Tibial artery (tissue), 4 donors: ENCODE measurements at regions not wholly inside any gene's neighbourhood (a gene's known extent, or its start where the extent isn't known, plus 50 kb on each side); places are given as distances from the start of the nearest gene placed in this dataset.

Source experiments
- DNase-seq, 2 donors: peaks; one replicate each; pipeline ENCODE4 v3.0.0-alpha.2; 2019
- H3K27ac ChIP-seq, 2 donors: fragments of 200-600 bp; sonication (generic) in 1 of 2; 1 replicate in 1 of 2; 2 replicates in 1 of 2; pipeline ENCODE4 v1.5.1; 2018 to 2019; ENCODE audit warnings: mild to moderate bottlenecking in 1 of 2
- H3K27me3 ChIP-seq, 2 donors: fragments of 200-600 bp; sonication (generic) in 1 of 2; one replicate each; pipeline versions ENCODE4 v1.5.1 to v1.6.0; 2016 to 2019
- H3K36me3 ChIP-seq, 3 donors: fragments of 200-600 bp; sonication (generic) in 2 of 3; one replicate each; pipeline ENCODE4 v1.5.1; 2016 to 2019; ENCODE audit warnings: mild to moderate bottlenecking in 2 of 3
- H3K4me1 ChIP-seq, 4 donors: fragments of 200-600 bp; sonication (generic) in 2 of 4; 1 replicate in 3 of 4; 2 replicates in 1 of 4; pipeline ENCODE4 v1.5.1; 2016 to 2019
- H3K4me3 ChIP-seq, 2 donors: fragments of 200-600 bp; sonication (generic) in 1 of 2; 1 replicate in 1 of 2; 2 replicates in 1 of 2; pipeline ENCODE4 v1.5.1; 2018 to 2019; ENCODE audit warnings: mild to moderate bottlenecking in 2 of 2
- H3K9me3 ChIP-seq, 3 donors: fragments of 200-600 bp; sonication (generic) in 1 of 3; one replicate each; pipeline ENCODE4 v1.5.1; 2016 to 2019
- intact Hi-C: fragments of 100-400 bp; cut with DNase I; formaldehyde crosslinking; loops from one replicate; pipeline ENCODE4 v1.15.0; 2023; ENCODE audit warnings: low total_unique reads
- TF ChIP-seq, protein P1 (sequence below), 2 experiments: fragments of 200-600 bp in 1 of 2; fragments of 450-650 bp in 1 of 2; IDR thresholded peaks; one replicate each; pipeline ENCODE4 v1.5.1; 2017 to 2019; ENCODE audit warnings: antibody characterized with exemption in 2 of 2, mild to moderate bottlenecking in 1 of 2, moderate library complexity in 1 of 2

DNA sequence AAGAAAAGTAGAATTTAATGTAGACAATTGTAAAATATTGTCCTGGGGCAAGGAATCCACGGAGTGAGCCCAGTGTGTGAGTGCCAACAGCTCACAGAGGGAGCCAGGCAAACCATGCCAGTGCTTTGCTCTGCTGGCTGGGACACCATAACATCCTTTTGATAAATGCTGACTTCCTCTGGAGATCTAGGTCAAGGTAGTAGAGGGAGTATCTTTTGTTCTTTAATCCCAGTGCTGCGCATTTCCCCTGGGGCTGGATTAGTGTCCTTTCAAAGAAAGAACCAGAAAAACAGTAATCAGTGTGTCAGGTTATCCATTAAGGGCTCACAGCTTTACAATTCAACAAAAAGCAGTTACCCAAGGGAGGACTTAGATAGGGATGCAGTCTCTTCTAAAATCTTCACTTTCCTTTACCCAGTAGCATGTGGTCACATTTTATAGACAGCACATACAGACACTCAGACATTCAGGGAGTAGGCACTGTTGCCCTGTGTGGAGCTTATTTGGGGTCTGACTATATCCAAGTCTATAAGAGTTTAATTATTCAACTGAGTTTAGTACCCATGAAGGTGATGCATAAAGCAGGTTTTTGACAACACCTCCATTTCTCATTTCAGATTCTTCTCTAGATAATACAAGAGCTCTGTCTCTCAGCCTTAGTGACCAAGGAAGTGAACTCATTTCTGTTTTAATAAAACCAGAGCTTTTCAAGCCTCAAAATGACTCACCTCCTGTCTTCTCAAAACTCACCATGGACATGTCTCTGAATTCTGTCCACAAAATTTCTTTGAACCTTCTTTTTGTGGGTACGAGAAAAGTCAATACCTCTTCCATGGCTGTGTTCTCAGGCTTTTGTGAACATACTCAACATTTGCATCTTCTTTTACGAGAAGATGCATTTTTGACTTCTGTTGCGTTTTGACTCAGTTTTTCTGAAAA lies 215.3 kb downstream of the BRINP2 start:
- no peaks in the 10 kb centered on the region for H3K36me3 ChIP-seq
- intact Hi-C loops: no loop called here
- TF ChIP-seq, protein P1, sequence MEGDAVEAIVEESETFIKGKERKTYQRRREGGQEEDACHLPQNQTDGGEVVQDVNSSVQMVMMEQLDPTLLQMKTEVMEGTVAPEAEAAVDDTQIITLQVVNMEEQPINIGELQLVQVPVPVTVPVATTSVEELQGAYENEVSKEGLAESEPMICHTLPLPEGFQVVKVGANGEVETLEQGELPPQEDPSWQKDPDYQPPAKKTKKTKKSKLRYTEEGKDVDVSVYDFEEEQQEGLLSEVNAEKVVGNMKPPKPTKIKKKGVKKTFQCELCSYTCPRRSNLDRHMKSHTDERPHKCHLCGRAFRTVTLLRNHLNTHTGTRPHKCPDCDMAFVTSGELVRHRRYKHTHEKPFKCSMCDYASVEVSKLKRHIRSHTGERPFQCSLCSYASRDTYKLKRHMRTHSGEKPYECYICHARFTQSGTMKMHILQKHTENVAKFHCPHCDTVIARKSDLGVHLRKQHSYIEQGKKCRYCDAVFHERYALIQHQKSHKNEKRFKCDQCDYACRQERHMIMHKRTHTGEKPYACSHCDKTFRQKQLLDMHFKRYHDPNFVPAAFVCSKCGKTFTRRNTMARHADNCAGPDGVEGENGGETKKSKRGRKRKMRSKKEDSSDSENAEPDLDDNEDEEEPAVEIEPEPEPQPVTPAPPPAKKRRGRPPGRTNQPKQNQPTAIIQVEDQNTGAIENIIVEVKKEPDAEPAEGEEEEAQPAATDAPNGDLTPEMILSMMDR (IDR thresholded peaks at IDR 0.05): no peak
- no peak for DNase-seq
- no peak overlapping the region for H3K4me3 ChIP-seq
- no peak overlapping the region for H3K27ac ChIP-seq
- H3K4me1 ChIP-seq: no peaks in the 10 kb centered on the region
- no peaks in the 10 kb centered on the region for H3K9me3 ChIP-seq
- H3K27me3 ChIP-seq: peaks cover 0 to 3% of the 10 kb centered on the region in 2 donors

DNA sequence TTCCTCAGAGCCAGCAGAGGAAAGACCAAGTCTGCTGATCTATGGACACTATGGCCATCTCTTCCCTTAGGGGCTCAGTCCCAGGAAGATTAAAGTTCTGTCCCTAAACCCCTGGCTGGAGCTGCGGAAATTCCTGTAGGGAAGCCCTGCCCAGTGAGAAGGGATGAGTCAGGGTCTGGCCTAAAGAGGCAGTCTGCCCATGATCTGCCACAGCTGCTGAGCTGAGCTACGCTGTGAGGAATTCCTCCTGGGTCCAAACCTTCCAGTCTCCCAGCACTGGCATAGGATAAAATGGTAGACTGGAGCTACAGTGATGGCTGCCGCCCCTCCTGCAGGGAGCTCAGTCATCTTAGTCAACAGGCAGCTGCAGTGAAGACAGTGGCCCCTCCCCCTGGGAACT lies 213.7 kb downstream of the BRINP2 start:
- H3K9me3 ChIP-seq: no peaks in the 10 kb centered on the region
- H3K4me3 ChIP-seq: no peak overlapping the region
- peaks cover 0 to 3% of the 10 kb centered on the region in 2 donors for H3K27me3 ChIP-seq
- intact Hi-C loops: no loop called here
- TF ChIP-seq, protein P1 (IDR thresholded peaks at IDR 0.05): no peak
- H3K36me3 ChIP-seq: no peaks in the 10 kb centered on the region
- no peaks in the 10 kb centered on the region for H3K4me1 ChIP-seq
- DNase-seq: no peak
- H3K27ac ChIP-seq: no peak overlapping the region

- DNase-seq: no peak
- TF ChIP-seq, protein P1 (IDR thresholded peaks at IDR 0.05): no peak
- Histone ChIP-seq H3K4me1 (no peaks in the 10 kb centered on the region), H3K36me3 (no peaks in the 10 kb centered on the region), H3K27ac (no peak overlapping the region), H3K4me3 (no peak overlapping the region), H3K27me3 (peaks cover 0 to 3% of the 10 kb centered on the region in 2 donors), H3K9me3 (no peaks in the 10 kb centered on the region)
- intact Hi-C loops: no loop called here
Observed at GRCh38 chr1:177383715-177384114, 213.0 kb downstream of the BRINP2 start.

DNA sequence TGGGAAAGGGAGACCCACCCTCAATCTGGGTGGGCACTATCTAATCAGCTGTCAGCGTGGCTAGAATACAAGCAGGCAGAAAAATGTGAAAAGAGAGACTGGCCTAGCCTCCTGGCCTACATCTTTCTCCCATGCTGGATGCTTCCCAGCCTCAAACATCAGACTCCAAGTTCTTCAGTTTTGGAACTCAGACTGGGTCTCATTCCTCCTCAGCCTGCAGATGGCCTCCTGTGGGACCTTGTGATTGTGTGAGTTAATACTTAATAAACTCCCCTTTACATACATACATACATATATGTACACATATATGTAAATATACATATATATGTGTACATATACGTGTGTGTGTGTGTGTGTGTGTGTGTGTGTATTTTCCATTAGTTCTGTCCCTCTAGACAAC lies 207.1 kb downstream of the BRINP2 start:
- Histone ChIP-seq H3K27ac (no peak overlapping the region), H3K4me3 (no peak overlapping the region), H3K27me3 (no peaks in the 10 kb centered on the region), H3K36me3 (no peaks in the 10 kb centered on the region), H3K9me3 (no peaks in the 10 kb centered on the region), H3K4me1 (no peaks in the 10 kb centered on the region)
- intact Hi-C loops: no loop called here
- TF ChIP-seq, protein P1 (IDR thresholded peaks at IDR 0.05): no peak
- no peak for DNase-seq

GRCh38 chr1:177368255-177368654 lies 197.5 kb downstream of the BRINP2 start:
- H3K9me3 ChIP-seq: no peaks in the 10 kb centered on the region
- no peak for DNase-seq
- TF ChIP-seq, protein P1 (IDR thresholded peaks at IDR 0.05): no peak
- H3K27me3 ChIP-seq: no peaks in the 10 kb centered on the region
- no peak overlapping the region for H3K4me3 ChIP-seq
- no peaks in the 10 kb centered on the region for H3K4me1 ChIP-seq
- no peak overlapping the region for H3K27ac ChIP-seq
- H3K36me3 ChIP-seq: no peaks in the 10 kb centered on the region
- intact Hi-C loops: no loop called here
